PC-9 (cell line): ENCODE measurements at regions not wholly inside any gene's neighbourhood (a gene's known extent, or its start where the extent isn't known, plus 50 kb on each side); places are given as distances from the start of the nearest gene placed in this dataset.

ENCODE experiments used
- CTCF ChIP-seq: fragments of 200-600 bp; sonication (generic); conservative IDR thresholded peaks from 2 replicates; pipeline ENCODE4 v1.6.1; 2017; ENCODE audit warnings: mixed run types, antibody characterized with exemption, mild to moderate bottlenecking, moderate library complexity
- EZH2 ChIP-seq: fragments of 200-600 bp; sonication (generic); IDR thresholded peaks from 2 replicates; pipeline ENCODE4 v1.8.0; 2017; ENCODE audit warnings: antibody characterized with exemption, low read depth

GRCh38 chr12:75708802-75709201 is 197.4 kb upstream of the KRR1 start:
- no peak for TF ChIP-seq CTCF
- no peak for TF ChIP-seq EZH2
